B cell (primary cell): ENCODE measurements at regions not wholly inside any gene's neighbourhood (a gene's known extent, or its start where the extent isn't known, plus 50 kb on each side); places are given as distances from the start of the nearest gene placed in this dataset.

Experiments
- EZH2 ChIP-seq: IDR thresholded peaks from 2 replicates; pipeline ENCODE4 v1.6.1; 2012; ENCODE audit warnings: borderline replicate concordance, low read depth, mild to moderate bottlenecking, moderate library complexity, low read length; ENCODE audit not compliant: insufficient read depth, poor library complexity, severe bottlenecking
- TF ChIP-seq, protein P1 (sequence below): fragments of 200-600 bp; IDR thresholded peaks from one replicate; pipeline ENCODE4 v1.8.0; 2022; ENCODE audit warnings: antibody characterized with exemption, mild to moderate bottlenecking

DNA sequence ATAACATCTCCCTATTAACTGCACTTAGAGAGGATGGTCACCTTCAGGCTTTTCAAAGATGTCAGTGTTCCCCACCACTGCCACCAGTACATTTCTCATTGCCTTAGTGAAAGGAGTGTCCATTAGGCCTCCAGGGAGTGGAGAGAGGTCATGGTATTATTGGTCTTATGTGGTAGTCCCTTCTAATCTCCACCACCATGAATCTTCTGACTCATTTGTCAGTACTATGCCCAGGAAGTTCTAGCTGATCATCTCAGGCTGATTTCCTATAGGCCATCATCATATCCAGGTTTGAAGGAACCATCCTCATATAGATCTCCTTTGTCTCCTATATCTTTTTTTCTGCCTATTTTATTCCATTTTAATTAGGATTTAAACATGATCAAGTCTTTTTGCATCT lies 221.5 kb downstream of the CYB561 start:
- TF ChIP-seq EZH2, result no peak
- TF ChIP-seq, protein P1, sequence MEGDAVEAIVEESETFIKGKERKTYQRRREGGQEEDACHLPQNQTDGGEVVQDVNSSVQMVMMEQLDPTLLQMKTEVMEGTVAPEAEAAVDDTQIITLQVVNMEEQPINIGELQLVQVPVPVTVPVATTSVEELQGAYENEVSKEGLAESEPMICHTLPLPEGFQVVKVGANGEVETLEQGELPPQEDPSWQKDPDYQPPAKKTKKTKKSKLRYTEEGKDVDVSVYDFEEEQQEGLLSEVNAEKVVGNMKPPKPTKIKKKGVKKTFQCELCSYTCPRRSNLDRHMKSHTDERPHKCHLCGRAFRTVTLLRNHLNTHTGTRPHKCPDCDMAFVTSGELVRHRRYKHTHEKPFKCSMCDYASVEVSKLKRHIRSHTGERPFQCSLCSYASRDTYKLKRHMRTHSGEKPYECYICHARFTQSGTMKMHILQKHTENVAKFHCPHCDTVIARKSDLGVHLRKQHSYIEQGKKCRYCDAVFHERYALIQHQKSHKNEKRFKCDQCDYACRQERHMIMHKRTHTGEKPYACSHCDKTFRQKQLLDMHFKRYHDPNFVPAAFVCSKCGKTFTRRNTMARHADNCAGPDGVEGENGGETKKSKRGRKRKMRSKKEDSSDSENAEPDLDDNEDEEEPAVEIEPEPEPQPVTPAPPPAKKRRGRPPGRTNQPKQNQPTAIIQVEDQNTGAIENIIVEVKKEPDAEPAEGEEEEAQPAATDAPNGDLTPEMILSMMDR, result no peak
